ENCODE measurements at regions not wholly inside any gene's neighbourhood (a gene's known extent, or its start where the extent isn't known, plus 50 kb on each side); places are given as distances from the start of the nearest gene placed in this dataset.

GRCh38 chr11:97201743-97202612 is 812.2 kb downstream of the JRKL start:
- no peak for DNase-seq

- no peak for DNase-seq
Measured at GRCh38 chr11:97202613-97203292, 812.9 kb downstream of the JRKL start.

DNA sequence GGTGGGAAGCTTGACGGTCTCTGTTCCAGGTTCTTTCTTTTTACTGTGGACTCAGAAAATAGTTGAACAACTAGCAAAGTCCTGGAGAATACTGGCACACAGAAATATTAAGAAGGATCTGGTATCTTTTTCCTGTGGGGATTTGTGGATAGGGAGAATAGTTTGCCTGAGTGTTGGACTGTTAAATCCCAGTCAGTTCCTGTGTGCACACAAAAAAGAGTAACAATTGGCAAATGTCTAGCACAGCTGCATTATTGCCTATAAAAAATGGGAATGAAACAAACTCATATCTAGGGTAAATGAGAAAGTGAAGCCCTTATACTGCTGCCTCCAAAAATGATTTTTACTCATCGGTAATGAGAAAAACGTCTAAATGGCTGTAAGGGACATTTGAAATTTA is 828.2 kb downstream of the JRKL start:
- DNase-seq = no peak

- no peak for DNase-seq
Measured at GRCh38 chr11:97223647-97224046, 833.8 kb downstream of the JRKL start.

GRCh38 chr11:97224396-97224795 is 834.6 kb downstream of the JRKL start:
- no peak for DNase-seq

DNA sequence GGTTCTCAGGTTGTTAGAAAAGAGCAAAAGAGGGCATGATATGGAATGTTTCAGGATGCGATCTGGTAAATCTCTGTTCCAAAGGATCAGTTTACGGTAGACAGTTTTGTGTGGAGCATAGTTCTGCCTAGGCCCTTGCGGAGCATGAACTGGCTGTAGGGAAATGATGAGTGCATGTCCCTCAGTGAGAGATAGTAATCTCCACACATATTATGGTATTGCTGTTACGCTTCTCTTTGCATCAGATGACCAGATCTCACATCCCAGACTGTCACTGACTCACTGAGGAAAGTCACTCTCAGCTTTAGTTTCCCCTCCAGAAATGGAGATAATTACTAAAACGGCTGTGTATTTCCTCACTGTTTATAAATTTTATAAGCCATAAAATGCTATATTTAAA is 836.0 kb downstream of the JRKL start:
- DNase-seq = no peak

GRCh38 chr11:97229936-97230335 is 840.1 kb downstream of the JRKL start:
- DNase-seq = no peak

GRCh38 chr11:97231231-97231630 is 841.4 kb downstream of the JRKL start:
- no peak for DNase-seq

- no peak for DNase-seq
Measured at GRCh38 chr11:97234016-97234415, 844.2 kb downstream of the JRKL start.

DNA sequence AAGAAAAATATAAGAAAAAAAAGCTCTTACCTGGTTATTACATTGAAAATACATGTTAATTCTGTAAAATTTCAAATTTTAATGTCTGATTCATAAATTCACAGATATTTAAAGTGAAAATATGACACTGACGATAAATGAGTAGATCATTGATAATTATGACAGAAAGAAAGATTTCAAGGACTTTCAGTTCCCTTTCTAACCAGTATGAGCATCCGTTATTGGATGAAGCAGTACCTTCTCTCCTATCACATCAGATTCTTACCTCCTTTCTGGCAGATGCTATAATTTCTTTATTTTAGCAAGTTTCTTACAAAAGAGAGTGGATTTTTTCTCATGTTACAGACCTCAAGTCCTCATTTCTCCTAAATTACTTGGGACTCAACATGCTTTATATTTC is 847.3 kb downstream of the JRKL start:
- no peak for DNase-seq

- no peak for DNase-seq
Measured at GRCh38 chr11:97247601-97248000, 857.8 kb downstream of the JRKL start.

DNA sequence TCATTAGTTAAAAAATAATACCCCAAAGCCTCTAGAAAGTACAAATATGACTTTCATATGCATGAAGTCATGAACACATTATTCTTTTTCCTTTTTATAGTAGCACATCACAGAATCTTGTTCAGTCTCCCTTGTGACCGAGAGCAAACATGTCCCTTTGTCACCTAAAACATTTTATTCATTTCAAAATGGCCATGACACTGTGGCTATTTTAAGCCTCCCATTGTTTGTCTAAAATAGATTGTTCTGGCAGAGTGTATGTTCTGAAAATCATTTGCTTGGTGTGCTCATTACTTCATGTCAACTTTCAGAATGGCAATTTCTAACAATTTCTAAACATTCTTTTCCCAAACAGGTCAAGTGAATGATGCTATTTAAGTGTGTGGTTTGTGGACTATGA is 865.0 kb downstream of the JRKL start:
- no peak for DNase-seq

DNA sequence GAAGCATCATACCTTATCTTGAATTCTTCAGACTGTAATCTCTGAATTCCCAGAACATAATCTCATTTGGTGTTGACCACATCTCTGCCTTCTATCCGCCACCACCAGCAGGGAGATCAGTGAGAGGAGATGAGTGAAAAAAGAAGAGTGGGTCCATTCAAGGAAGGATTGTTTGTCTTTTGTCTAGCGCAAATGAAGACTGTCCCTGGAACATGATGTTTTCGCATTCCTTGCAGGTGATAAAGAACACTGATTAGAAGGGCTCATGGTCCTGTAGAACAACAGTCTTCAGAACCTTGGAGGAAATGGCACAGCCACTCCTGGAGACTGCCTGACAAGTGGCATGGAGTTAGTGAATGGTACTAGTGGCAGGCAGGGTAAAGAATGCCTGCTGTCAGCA is 869.6 kb downstream of the JRKL start:
- no peak for DNase-seq

DNA sequence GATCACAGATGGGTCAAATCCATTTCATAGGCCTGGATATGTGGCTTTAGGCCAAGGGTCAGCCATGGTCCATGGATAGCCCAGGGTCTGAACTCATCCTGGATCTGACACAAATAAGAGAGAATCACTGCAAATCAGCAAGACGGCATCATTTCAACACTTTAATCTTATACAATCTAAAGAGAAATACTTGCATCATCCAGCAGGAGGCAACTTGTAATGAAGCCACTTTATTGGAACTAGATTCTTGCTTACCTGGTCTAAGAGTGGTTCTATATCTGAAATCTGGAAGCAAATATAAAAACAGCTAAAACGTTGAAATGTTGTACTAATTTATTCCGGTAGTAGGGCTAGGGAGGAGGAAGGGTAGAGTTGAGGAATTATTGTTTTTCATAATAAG is 870.1 kb downstream of the JRKL start:
- no peak for DNase-seq

DNA sequence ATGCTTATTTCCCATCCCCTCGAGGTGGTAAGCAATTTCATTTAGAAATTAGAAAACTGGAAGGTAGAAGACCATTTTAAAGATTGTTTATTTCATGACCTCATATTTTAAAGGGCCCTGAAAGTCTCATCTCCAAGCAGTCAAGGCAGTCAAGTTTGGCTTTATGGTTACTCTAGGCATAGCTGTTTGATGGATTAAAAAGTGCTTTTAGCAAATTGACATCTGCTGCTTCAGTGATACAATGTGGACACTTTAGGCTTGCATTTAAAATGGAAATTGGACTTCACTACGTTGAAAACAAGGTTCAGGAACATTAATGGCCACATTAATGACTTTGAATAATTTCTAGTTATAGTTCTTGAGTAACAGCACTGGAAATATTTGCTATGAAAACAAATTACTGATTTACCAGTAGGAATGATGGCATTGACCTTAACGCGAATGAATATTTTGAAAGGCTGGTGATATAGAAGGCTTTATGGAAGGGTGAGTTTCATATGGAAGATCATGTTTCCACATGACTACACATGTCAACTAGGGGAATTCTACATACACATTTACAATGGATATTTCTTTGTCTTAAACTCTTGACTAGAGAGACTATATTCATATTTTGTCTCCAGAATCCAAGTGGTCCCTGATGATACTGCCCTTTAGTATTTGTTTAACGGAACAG is 873.5 kb downstream of the JRKL start:
- no peak for DNase-seq

- DNase-seq = no peak
Measured at GRCh38 chr11:97269527-97269926, 879.7 kb downstream of the JRKL start.

DNA sequence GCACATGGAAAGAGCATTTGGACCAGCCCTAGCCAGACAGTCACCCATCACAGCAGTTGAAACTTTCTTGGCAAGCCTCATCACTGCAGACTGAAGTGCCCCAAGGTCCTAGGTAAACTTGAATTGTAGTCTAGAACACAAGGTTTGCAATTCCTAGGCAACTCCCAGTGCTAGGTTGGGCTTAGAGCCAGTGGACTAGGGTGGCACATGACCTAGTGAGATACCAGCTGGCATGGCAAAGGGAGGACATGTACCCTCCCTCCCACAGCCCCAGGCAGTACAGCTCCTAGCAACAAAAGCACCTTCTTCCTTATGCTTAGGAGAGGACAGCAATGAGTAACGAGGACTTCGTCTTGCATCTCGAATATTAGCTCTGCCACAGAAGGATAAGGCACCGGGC is 889.5 kb downstream of the JRKL start:
- DNase-seq = no peak

- no peak for DNase-seq
Measured at GRCh38 chr11:97280347-97280746, 890.5 kb downstream of the JRKL start.

DNA sequence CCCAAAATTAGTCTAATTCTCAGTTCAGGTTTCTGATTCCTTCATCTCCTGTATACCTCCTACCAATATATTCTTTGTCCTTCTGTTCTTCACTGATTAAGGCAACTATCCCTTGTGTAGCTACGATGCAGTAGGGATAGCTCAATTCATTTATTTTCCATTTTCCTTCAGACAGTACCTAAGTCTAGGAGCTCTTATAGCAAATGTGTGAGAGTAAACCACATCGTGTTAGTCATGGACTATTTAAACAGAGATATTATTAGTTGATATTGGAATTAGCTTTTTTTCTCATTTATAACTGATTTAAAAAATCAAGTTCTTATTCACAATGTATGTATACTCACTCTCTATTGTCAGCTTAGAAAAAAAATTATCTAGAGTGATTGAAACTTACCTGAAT is 900.0 kb downstream of the JRKL start:
- no peak for DNase-seq

DNA sequence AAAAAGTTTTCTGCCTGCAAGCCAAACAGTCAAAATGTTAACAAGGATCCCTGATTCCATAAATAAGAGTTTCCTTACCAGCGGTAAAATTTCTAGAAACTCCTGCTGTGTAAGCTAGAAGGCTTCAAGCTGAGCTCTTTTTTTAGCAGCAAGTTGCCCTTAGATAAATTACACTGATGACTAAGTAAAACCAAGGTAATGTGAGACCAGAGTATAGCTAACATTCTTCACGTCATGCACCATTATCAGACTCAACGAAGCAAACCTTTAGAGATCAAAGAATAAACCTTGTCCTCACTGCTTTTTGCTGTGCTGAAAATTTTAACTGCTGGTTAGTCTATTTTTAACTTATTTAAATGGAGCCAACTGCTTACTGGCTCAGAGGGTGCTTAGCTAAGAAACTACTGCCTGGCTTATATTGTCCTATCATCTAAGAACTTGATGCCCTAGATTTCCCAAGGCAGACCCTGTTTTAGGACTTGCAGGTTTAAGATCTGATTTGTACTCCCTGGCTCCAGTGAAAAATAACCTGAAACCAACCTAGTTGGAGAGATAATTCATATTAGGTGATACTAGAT is 900.7 kb downstream of the JRKL start:
- no peak for DNase-seq

DNA sequence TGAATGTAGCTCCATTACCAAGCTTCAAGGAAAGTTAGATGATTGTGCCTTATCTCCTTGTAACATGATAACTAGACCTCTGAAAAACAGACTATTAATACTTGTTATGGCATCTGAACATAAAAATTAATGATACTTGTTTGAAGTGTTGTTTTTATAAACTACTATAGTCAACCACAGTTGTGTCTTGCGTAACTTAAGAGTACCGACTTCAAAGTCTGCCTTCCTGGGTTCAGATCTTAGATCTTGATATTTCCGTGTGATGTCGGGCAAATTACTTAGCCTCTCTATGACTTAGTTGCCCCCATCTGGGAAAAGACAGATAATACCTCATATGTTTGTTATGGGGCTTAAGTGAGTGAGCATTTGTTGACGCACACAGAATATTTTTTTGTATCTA is 906.5 kb downstream of the JRKL start:
- DNase-seq = no peak

- DNase-seq = no peak
Measured at GRCh38 chr11:97309291-97309690, 919.5 kb downstream of the JRKL start.

DNA sequence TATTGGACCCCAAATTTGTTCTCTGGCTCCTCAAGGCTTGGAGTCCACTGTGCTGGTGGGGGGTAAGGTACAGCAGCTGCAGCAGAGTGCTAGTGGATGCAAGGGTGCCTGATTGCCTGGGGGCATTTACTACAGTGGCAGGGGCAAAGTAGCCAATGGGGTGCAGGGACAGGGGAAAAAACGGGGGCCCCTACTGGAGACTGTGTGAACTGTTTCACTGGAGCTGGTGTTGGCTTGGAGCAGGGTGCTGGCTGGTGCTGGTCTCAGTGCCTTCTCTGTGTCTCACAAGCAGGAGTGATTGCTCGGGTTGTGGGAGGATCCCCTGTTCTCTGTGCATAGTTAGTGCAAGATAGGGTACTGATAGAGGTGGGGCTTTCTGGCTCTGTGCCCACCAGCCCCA is 935.9 kb downstream of the JRKL start:
- DNase-seq = no peak

DNA sequence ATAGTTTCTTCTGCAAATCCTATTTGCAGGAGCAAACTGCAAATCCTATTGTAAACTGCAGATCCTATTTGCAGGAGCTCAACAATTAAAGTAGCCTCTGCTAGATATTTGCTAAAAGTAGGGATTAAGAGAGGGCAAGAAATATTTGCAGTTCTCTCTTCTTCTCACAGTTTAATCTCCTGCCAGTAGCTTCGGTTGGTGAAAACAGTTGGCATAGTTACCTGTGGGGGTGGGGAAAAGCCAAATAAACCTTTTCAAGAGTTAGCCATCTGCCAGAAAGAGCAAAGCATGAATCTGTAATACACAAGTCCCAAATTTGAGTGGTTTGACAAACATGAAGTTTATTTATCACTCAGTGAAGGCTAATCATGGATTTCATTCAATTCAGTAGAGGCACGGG is 942.5 kb downstream of the JRKL start:
- no peak for DNase-seq

Data from activated CD4-positive, alpha-beta T cell treated with anti-CD3 and anti-CD28 coated beads, Interleukin-2, amount 50 U/mL, for 16 hours (primary cell).